MCF 10A (cell line): ENCODE measurements at regions not wholly inside any gene's neighbourhood (a gene's known extent, or its start where the extent isn't known, plus 50 kb on each side); places are given as distances from the start of the nearest gene placed in this dataset.

Source experiments
- BruUV-seq: library from RNA; stranded (reverse); fragments of 400-500 nt; replicated peaks from 2 replicates; lab custom pipeline; 2021; lab: Mats Ljungman, UMichigan
- CTCF ChIA-PET: fragments of 300-600 bp; sonication (Branson Sonifier 250); formaldehyde crosslinking; extraction: SDS; loops from one replicate; lab custom pipeline; 2021; ENCODE audit warnings: antibody characterized with exemption, inconsistent platforms; lab: Yijun Ruan, JAX
- POLR2A ChIA-PET: fragments of 300-600, 350-650 bp; sonication (Branson Sonifier 250); formaldehyde crosslinking; extraction: SDS; loops from one replicate; lab custom pipeline; 2020; ENCODE audit warnings: antibody characterized with exemption, inconsistent platforms; lab: Yijun Ruan, JAX
- DNase-seq: peaks from one replicate; pipeline ENCODE4 v3.0.0-alpha.2; 2018; ENCODE audit not compliant: unreplicated experiment
- H3K27ac Mint-ChIP-seq: one replicate; pipeline ENCODE4 v1.8.0; 2022; ENCODE audit warnings: mild to moderate bottlenecking, low read depth, mixed read lengths; ENCODE audit not compliant: unreplicated experiment
- H3K27me3 Mint-ChIP-seq: one replicate; pipeline ENCODE4 v1.8.0; 2022; ENCODE audit warnings: mixed read lengths; ENCODE audit not compliant: insufficient read depth, unreplicated experiment
- H3K36me3 Mint-ChIP-seq: one replicate; pipeline ENCODE4 v1.8.0; 2022; ENCODE audit warnings: mild to moderate bottlenecking, moderate library complexity, mixed read lengths; ENCODE audit not compliant: insufficient read depth, unreplicated experiment
- H3K4me1 Mint-ChIP-seq: one replicate; pipeline ENCODE4 v1.8.0; 2022; ENCODE audit warnings: mixed read lengths; ENCODE audit not compliant: insufficient read depth, unreplicated experiment
- H3K4me3 Mint-ChIP-seq: one replicate; pipeline ENCODE4 v1.8.0; 2022; ENCODE audit warnings: mild to moderate bottlenecking, moderate library complexity, mixed read lengths; ENCODE audit not compliant: unreplicated experiment
- H3K9me3 Mint-ChIP-seq: one replicate; pipeline ENCODE4 v1.8.0; 2022; ENCODE audit warnings: mixed read lengths; ENCODE audit not compliant: unreplicated experiment
- intact Hi-C: fragments of 100-400 bp; cut with micrococcal nuclease; formaldehyde crosslinking; loops from 2 replicates; pipeline ENCODE4 v1.14.1; 2022
- TF ChIP-seq, protein P1 (sequence below): fragments of 200-600 bp; IDR thresholded peaks from one replicate; pipeline ENCODE4 v1.8.0; 2022; ENCODE audit warnings: antibody characterized with exemption, mild to moderate bottlenecking; ENCODE audit not compliant: unreplicated experiment

DNA sequence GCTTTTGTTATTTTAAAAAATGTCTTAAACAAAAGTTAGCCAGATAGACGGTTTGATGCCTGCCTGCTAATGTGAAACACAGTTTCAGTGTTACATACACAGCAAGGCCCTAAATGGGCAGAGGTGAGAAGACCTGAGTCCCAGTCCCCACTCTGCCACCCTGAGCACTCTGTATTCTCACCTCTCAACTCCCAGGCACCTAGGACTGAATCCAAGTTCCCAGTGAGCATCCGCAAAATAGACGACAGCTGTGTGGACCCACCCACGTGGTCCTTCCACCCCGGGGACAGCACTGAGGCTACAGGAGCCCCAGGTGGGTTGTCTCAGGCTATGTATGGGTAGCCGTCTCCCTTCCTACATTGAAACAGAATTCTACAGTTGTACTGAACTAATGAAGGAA is 111.5 kb downstream of the RPL27A start:
- H3K4me1 Mint-ChIP-seq, result peaks cover 22% of the 10 kb centered on the region
- POLR2A ChIA-PET, result no interaction called here
- TF ChIP-seq, protein P1, sequence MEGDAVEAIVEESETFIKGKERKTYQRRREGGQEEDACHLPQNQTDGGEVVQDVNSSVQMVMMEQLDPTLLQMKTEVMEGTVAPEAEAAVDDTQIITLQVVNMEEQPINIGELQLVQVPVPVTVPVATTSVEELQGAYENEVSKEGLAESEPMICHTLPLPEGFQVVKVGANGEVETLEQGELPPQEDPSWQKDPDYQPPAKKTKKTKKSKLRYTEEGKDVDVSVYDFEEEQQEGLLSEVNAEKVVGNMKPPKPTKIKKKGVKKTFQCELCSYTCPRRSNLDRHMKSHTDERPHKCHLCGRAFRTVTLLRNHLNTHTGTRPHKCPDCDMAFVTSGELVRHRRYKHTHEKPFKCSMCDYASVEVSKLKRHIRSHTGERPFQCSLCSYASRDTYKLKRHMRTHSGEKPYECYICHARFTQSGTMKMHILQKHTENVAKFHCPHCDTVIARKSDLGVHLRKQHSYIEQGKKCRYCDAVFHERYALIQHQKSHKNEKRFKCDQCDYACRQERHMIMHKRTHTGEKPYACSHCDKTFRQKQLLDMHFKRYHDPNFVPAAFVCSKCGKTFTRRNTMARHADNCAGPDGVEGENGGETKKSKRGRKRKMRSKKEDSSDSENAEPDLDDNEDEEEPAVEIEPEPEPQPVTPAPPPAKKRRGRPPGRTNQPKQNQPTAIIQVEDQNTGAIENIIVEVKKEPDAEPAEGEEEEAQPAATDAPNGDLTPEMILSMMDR, result no peak
- peaks cover 20% of the 10 kb centered on the region for H3K36me3 Mint-ChIP-seq
- peaks cover 6% of the 10 kb centered on the region for H3K9me3 Mint-ChIP-seq
- no peaks in the 10 kb centered on the region for H3K27me3 Mint-ChIP-seq
- intact Hi-C loops, result no loop called here
- DNase-seq, result no peak
- no peak overlapping the region for H3K4me3 Mint-ChIP-seq
- CTCF ChIA-PET, result no interaction called here
- BruUV-seq, result no TSS peak
- H3K27ac Mint-ChIP-seq, result no peak overlapping the region

DNA sequence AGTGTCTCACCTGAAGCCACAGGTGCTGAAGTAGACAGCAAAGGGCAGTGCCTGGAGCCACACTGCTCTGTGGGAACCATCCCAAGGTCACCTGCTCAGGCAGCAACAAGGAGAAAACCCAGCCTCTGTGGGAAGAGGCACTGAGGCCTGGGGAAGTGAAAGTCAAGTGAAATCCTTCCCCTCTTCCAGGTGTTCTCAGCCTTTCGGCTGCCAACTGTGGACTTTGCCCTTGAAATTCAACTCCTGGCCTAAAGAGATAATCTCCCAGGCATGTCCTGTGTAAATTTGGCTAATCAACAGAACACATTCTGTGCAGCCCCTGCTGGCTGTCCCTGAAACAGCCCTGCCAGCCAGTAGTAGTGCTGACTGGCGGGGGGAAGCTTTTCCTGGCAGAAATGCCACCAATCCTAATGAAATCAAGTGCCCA is 112.1 kb downstream of the RPL27A start:
- Mint-ChIP-seq H3K36me3 (peaks cover 23% of the 10 kb centered on the region), H3K9me3 (peaks cover 6% of the 10 kb centered on the region), H3K4me3 (no peak overlapping the region), H3K4me1 (peaks cover 19% of the 10 kb centered on the region), H3K27ac (no peak overlapping the region), H3K27me3 (no peaks in the 10 kb centered on the region)
- intact Hi-C loops, result no loop called here
- ChIA-PET POLR2A (interaction anchor here (1.0 kb wide), 1 partner anchor 16 kb away, joined by 3 read pairs; no protein-coding TSS in a partner anchor), CTCF (no interaction called here)
- no TSS peak for BruUV-seq
- TF ChIP-seq, protein P1, result no peak
- no peak for DNase-seq

DNA sequence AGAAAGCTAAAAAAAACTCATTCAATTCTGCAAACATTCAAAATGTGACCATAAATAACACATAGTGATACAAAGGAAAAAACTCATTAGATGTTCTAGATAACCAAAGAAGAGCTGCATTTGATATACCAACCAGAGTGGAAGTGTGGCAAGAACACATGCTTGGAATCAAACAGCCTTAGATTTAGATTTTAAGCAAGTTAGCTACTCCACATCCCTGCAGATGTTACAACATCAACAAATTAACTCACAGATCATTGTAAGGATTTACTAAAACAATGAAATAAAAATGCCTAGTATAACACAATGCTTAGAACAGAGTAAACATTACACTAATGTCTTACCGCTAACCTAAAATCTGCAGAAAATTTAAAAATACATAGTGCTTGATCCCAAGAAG is 114.0 kb upstream of the AKIP1 start:
- no TSS peak for BruUV-seq
- Mint-ChIP-seq H3K36me3 (peaks cover 19% of the 10 kb centered on the region), H3K4me3 (no peak overlapping the region), H3K27me3 (no peaks in the 10 kb centered on the region), H3K9me3 (peaks cover 6% of the 10 kb centered on the region), H3K27ac (no peak overlapping the region), H3K4me1 (peaks cover 8% of the 10 kb centered on the region)
- ChIA-PET POLR2A (interaction anchor here (0.5 to 1.2 kb wide), 3 partner anchors 9 to 168 kb away, joined by 3 to 4 read pairs (median 4); no protein-coding TSS in a partner anchor), CTCF (interaction anchor here (0.6 to 1.8 kb wide), 8 partner anchors 9 to 550 kb away, joined by 3 to 5 read pairs (median 4); a partner anchor contains a TSS)
- DNase-seq, result no peak
- intact Hi-C loops, result no loop called here
- TF ChIP-seq, protein P1, result no peak

DNA sequence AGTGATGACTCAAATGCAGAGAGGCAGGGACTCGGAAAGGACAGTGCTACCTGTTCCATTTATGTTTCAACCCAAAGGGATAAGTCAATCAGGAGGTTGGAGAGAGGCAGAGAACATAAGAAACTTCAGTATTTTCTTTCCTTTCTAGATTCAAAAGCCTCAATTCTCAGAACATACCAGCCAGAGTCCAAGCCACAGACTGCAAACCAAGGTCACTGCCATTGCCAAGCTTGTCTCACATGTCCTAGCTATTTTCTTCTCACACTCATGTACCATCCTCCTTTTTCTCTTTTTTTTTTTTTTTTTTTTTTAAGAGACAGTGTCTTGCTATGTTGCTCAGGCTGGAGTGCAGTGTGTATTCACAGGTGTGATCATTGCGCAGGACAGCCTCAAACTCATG is 111.7 kb upstream of the AKIP1 start:
- DNase-seq, result no peak
- BruUV-seq, result no TSS peak
- intact Hi-C loops, result no loop called here
- no peak overlapping the region for H3K4me3 Mint-ChIP-seq
- ChIA-PET POLR2A (interaction anchor here (0.5 to 1.4 kb wide), 2 partner anchors 11 to 12 kb away, joined by 4 to 5 read pairs; a partner anchor contains a TSS), CTCF (interaction anchor here (0.6 to 1.1 kb wide), 2 partner anchors 11 to 116 kb away, joined by 5 to 6 read pairs; a partner anchor contains a TSS)
- no peaks in the 10 kb centered on the region for H3K27me3 Mint-ChIP-seq
- H3K27ac Mint-ChIP-seq, result no peak overlapping the region
- H3K36me3 Mint-ChIP-seq, result peaks cover 16% of the 10 kb centered on the region
- H3K9me3 Mint-ChIP-seq, result peaks cover 6% of the 10 kb centered on the region
- no peaks in the 10 kb centered on the region for H3K4me1 Mint-ChIP-seq
- TF ChIP-seq, protein P1, result no peak
